GM12878 (cell line): ENCODE measurements at regions not wholly inside any gene's neighbourhood (a gene's known extent, or its start where the extent isn't known, plus 50 kb on each side); places are given as distances from the start of the nearest gene placed in this dataset.

Source experiments
- ATAC-seq: fragments of 200-7000 bp; cut with Tn5 transposase; 3 replicates; pipeline ENCODE4 v1.9.1; 2020; ENCODE audit warnings: mild to moderate bottlenecking, moderate library complexity
- BruUV-seq: library from RNA; stranded (reverse); fragments of 400-500 nt; replicated peaks from 2 replicates; lab custom pipeline; 2021; lab: Mats Ljungman, UMichigan
- CTCF ChIA-PET: fragments of 300-600 bp; sonication (Branson Sonifier 250); formaldehyde crosslinking; extraction: SDS; loops from one replicate; lab custom pipeline; 2021; ENCODE audit warnings: inconsistent platforms; lab: Yijun Ruan, JAX
- POLR2A ChIA-PET: fragments of 350-600 bp; formaldehyde crosslinking; extraction: SDS; loops from one replicate; lab custom pipeline; 2021; ENCODE audit warnings: inconsistent platforms; lab: Charles Lee
- RAD21 ChIA-PET: fragments of 300-600 bp; sonication (Branson Sonifier 250); formaldehyde crosslinking; loops from one replicate; lab custom pipeline; 2023; ENCODE audit warnings: antibody characterized with exemption; ENCODE audit not compliant: unreplicated experiment; lab: Charles Lee
- SMC1A ChIA-PET: fragments of 300-600 bp; sonication (Branson Sonifier 250); formaldehyde crosslinking; loops from one replicate; lab custom pipeline; 2023; ENCODE audit not compliant: unreplicated experiment, uncharacterized antibody; lab: Charles Lee
- DNase-seq: peaks from one replicate; pipeline ENCODE4 v3.0.0-alpha.2; 2011; ENCODE audit warnings: low read depth, low spot score
- FAIRE-seq: peaks from 3 replicates; lab custom pipeline; 2011; peaks lifted over from hg19 to GRCh38; lab: Jason Lieb, UNC
- H2AFZ ChIP-seq: 2 replicates; pipeline ENCODE4 v1.6.0; 2011; ENCODE audit warnings: low read depth, low read length, control low read depth; ENCODE audit not compliant: control insufficient read depth
- H3K27ac ChIP-seq: 2 replicates; pipeline ENCODE4 v1.5.1; 2011; ENCODE audit warnings: control low read depth; ENCODE audit not compliant: control insufficient read depth, insufficient read depth
- H3K27me3 ChIP-seq, 2 experiments: replicated peaks in 1 of 2; 2 replicates each; pipeline versions ENCODE4 v1.6.0 to v1.6.1; 2011; ENCODE audit warnings: low read length in 1 of 2; ENCODE audit not compliant: control insufficient read depth in 2 of 2, insufficient read depth in 2 of 2
- H3K36me3 ChIP-seq, 2 experiments: 2 replicates each; pipeline ENCODE4 v1.5.1; 2011; ENCODE audit warnings: low read length in 1 of 2; ENCODE audit not compliant: control insufficient read depth in 2 of 2, insufficient read depth in 2 of 2
- H3K4me1 ChIP-seq: 2 replicates; pipeline ENCODE4 v1.6.1; 2011; ENCODE audit warnings: mild to moderate bottlenecking, low read length, moderate library complexity, mixed read lengths; ENCODE audit not compliant: control insufficient read depth, insufficient read depth
- H3K4me2 ChIP-seq: 2 replicates; pipeline ENCODE4 v1.6.0; 2011; ENCODE audit warnings: control low read depth; ENCODE audit not compliant: control insufficient read depth, insufficient read depth
- H3K4me3 ChIP-seq: fragments of 200-600 bp; sonication (generic); 2 replicates; pipeline ENCODE4 v1.5.1; 2016
- H3K79me2 ChIP-seq: 2 replicates; pipeline ENCODE4 v1.6.0; 2011; ENCODE audit warnings: low read length; ENCODE audit not compliant: control insufficient read depth, insufficient read depth
- H3K9ac ChIP-seq: 2 replicates; pipeline ENCODE4 v1.8.0; 2011; ENCODE audit warnings: low read length, control low read depth, mixed read lengths; ENCODE audit not compliant: control insufficient read depth, insufficient read depth
- H3K9me3 ChIP-seq: replicated peaks from 3 replicates; pipeline ENCODE4 v1.5.1; 2011; ENCODE audit warnings: mild to moderate bottlenecking, low read length; ENCODE audit not compliant: control insufficient read depth, insufficient read depth
- H4K20me1 ChIP-seq: 2 replicates; pipeline ENCODE4 v1.6.0; 2011; ENCODE audit not compliant: control insufficient read depth, insufficient read depth
- BCL3 ChIP-seq: IDR thresholded peaks from 2 replicates; pipeline ENCODE4 v1.6.1; 2011; ENCODE audit warnings: borderline replicate concordance, low read depth, mild to moderate bottlenecking, moderate library complexity, low read length; ENCODE audit not compliant: insufficient read depth, poor library complexity, severe bottlenecking
- CTCF ChIP-seq, 3 experiments: IDR thresholded peaks in 2 of 3; conservative IDR thresholded peaks in 1 of 3; 2 replicates each; pipeline ENCODE4 v1.5.1; 2011; ENCODE audit warnings: low read depth in 3 of 3, low read length in 3 of 3, mild to moderate bottlenecking in 3 of 3, control low read depth in 2 of 3, moderate library complexity in 2 of 3, inconsistent platforms in 1 of 3, mixed read lengths in 1 of 3; ENCODE audit not compliant: control insufficient read depth in 2 of 3, insufficient read depth in 1 of 3; ENCODE audit errors: extremely low read depth in 1 of 3
- EED ChIP-seq: sonication (generic); IDR thresholded peaks from 2 replicates; pipeline ENCODE4 v1.6.1; 2016; ENCODE audit warnings: antibody characterized with exemption, low read depth
- RAD21 ChIP-seq: IDR thresholded peaks from 2 replicates; pipeline ENCODE4 v1.6.1; 2011; ENCODE audit warnings: mild to moderate bottlenecking, low read depth, low read length, moderate library complexity; ENCODE audit not compliant: insufficient read depth
- REST ChIP-seq: IDR thresholded peaks from 2 replicates; pipeline ENCODE4 v1.6.1; 2012; ENCODE audit warnings: mild to moderate bottlenecking, low read depth, low read length
- SMC3 ChIP-seq: IDR thresholded peaks from 2 replicates; pipeline ENCODE4 v1.6.1; 2011; ENCODE audit warnings: low read length, improper control_type of control experiment, borderline replicate concordance
- WGBS: methylation state at CpG from one replicate; pipeline ENCODE4 v1.1.6; 2016; ENCODE audit warnings: low lambda C conversion rate; ENCODE audit not compliant: insufficient replicate concordance, insufficient coverage; ENCODE audit errors: missing lambda C conversion rate; 5-methylcytosine and 5-hydroxymethylcytosine counted together
- in situ Hi-C: fragments of 300-500 bp; cut with MboI; formaldehyde crosslinking; loops from 9 replicates; pipeline ENCODE4 v1.14.3; 2018; ENCODE audit warnings: mixed read lengths
- intact Hi-C: fragments of 100-400 bp; cut with micrococcal nuclease; formaldehyde crosslinking; loops from one replicate; pipeline ENCODE4 v1.14.2; 2022; ENCODE audit not compliant: unreplicated experiment

GRCh38 chr14:38721822-38722431 lies 381.1 kb downstream of the SEC23A start:
- TF ChIP-seq CTCF (IDR thresholded peaks at IDR 0.05 in 2 of 3, conservative IDR thresholded peaks at IDR 0.05 in 1 of 3; ENCODE audit: control insufficient read depth in 2 of 3, extremely low read depth in 1 of 3, insufficient read depth in 1 of 3, low read depth in 3 of 3, low read length in 3 of 3) (peak; percentile 69 to 84 (median 74)), SMC3 (peak; percentile 82), RAD21 (peak; percentile 74), BCL3 (no peak), REST (no peak), EED (no peak)
- TF ChIP-seq, all 136 proteins: peak for 3
- RAD21 ChIA-PET = interaction anchor here (1.0 to 1.4 kb wide), 3 partner anchors 29 to 313 kb away, joined by 3 to 7 read pairs (median 3); no protein-coding TSS in a partner anchor
- intact Hi-C loops (loop anchor here (2.0 kb wide), 2 partner anchors 143 to 293 kb away; no protein-coding TSS in a partner anchor), in situ Hi-C loops (loop anchor here (10.0 kb wide), 1 partner anchor 293 kb away; no protein-coding TSS in a partner anchor)
- H3K27me3 ChIP-seq = no peaks in the 10 kb centered on the region
- no peaks in the 10 kb centered on the region for H3K36me3 ChIP-seq
- H3K27ac ChIP-seq = no peak overlapping the region
- peak; percentile 89 for ATAC-seq
- no peaks in the 10 kb centered on the region for H3K9me3 ChIP-seq
- no peaks in the 10 kb centered on the region for H3K4me1 ChIP-seq
- H4K20me1 ChIP-seq = no peaks in the 10 kb centered on the region
- H2AFZ ChIP-seq = no peak overlapping the region
- H3K9ac ChIP-seq = no peak overlapping the region
- FAIRE-seq = peak; percentile 89
- POLR2A ChIA-PET = no interaction called here
- SMC1A ChIA-PET = interaction anchor here (1.1 to 3.9 kb wide), 4 partner anchors 144 to 313 kb away, joined by 3 to 19 read pairs (median 4); no protein-coding TSS in a partner anchor
- WGBS = 13% methylated on average over 4 of the region's 4 CpGs
- H3K4me3 ChIP-seq = no peak overlapping the region
- no peaks in the 10 kb centered on the region for H3K79me2 ChIP-seq
- no TSS peak for BruUV-seq
- peak; percentile 4 for DNase-seq
- H3K4me2 ChIP-seq = no peak overlapping the region
- CTCF ChIA-PET = interaction anchor here (0.5 to 4.5 kb wide), 8 partner anchors 10 to 817 kb away, joined by 3 to 31 read pairs (median 3); no protein-coding TSS in a partner anchor
